Vagina (tissue), 2 donors: ENCODE measurements at regions not wholly inside any gene's neighbourhood (a gene's known extent, or its start where the extent isn't known, plus 50 kb on each side); places are given as distances from the start of the nearest gene placed in this dataset.

Experiments used
- DNase-seq, 2 donors: peaks; one replicate each; pipeline ENCODE4 v3.0.0-alpha.2; 2017; ENCODE audit errors: extremely low spot score in 2 of 2
- H3K27ac ChIP-seq: fragments of 200-600 bp; sonication (generic); one replicate; pipeline ENCODE4 v1.5.1; 2019
- H3K27me3 ChIP-seq: fragments of 200-600 bp; sonication (generic); one replicate; pipeline ENCODE4 v1.5.1; 2019
- H3K36me3 ChIP-seq, 2 donors: fragments of 200-600 bp; sonication (generic); one replicate each; pipeline ENCODE4 v1.5.1; 2017 to 2019
- H3K4me1 ChIP-seq: fragments of 200-600 bp; sonication (generic); one replicate; pipeline ENCODE4 v1.5.1; 2019
- H3K4me3 ChIP-seq, 2 donors: fragments of 200-600 bp; sonication (generic); 1 replicate in 1 of 2; 2 replicates in 1 of 2; pipeline ENCODE4 v1.5.1; 2016 to 2019
- H3K9me3 ChIP-seq: fragments of 200-600 bp; sonication (generic); one replicate; pipeline ENCODE4 v1.5.1; 2019
- CTCF ChIP-seq, 3 experiments: fragments of 450-650 bp in 2 of 3; fragments of 200-600 bp in 1 of 3; sonication (generic) in 1 of 3; IDR thresholded peaks; one replicate each; pipeline ENCODE4 v1.5.1; 2017 to 2019; ENCODE audit warnings: antibody characterized with exemption in 3 of 3, mild to moderate bottlenecking in 2 of 3, moderate library complexity in 2 of 3
- POLR2A ChIP-seq, 2 donors: fragments of 450-650 bp; IDR thresholded peaks; one replicate each; pipeline ENCODE4 v1.6.1; 2017; ENCODE audit warnings: antibody characterized with exemption in 2 of 2, mild to moderate bottlenecking in 2 of 2, moderate library complexity in 2 of 2
- POLR2AphosphoS5 ChIP-seq, 2 donors: sonication (generic); formaldehyde crosslinking; IDR thresholded peaks; one replicate each; pipeline ENCODE4 v1.9.0; 2017; ENCODE audit warnings: antibody characterized with exemption in 2 of 2, mild to moderate bottlenecking in 2 of 2, low read depth in 1 of 2; ENCODE audit not compliant: insufficient read depth in 1 of 2
- intact Hi-C: fragments of 100-400 bp; cut with DNase I; formaldehyde crosslinking; loops from one replicate; pipeline ENCODE4 v1.15.1; 2023

- H3K4me3 ChIP-seq, result no peak overlapping the region
- intact Hi-C loops, result no loop called here
- DNase-seq, result no peak
- no peak for TF ChIP-seq POLR2AphosphoS5 (IDR thresholded peaks at IDR 0.05; ENCODE audit: insufficient read depth in 1 of 2, low read depth in 1 of 2)
- TF ChIP-seq CTCF (IDR thresholded peaks at IDR 0.05), result no peak
- TF ChIP-seq POLR2A (IDR thresholded peaks at IDR 0.05), result no peak
- no peaks in the 10 kb centered on the region for H3K9me3 ChIP-seq
- H3K27ac ChIP-seq, result no peak overlapping the region
- no peaks in the 10 kb centered on the region for H3K27me3 ChIP-seq
- H3K36me3 ChIP-seq, result no peaks in the 10 kb centered on the region
- H3K4me1 ChIP-seq, result no peaks in the 10 kb centered on the region
Measured at GRCh38 chr9:75210215-75210614, 121.9 kb downstream of the OSTF1 start.

GRCh38 chr9:75213765-75214164 lies 125.5 kb downstream of the OSTF1 start:
- no peak overlapping the region for H3K27ac ChIP-seq
- no peaks in the 10 kb centered on the region for H3K36me3 ChIP-seq
- TF ChIP-seq POLR2A (IDR thresholded peaks at IDR 0.05) (no peak), CTCF (IDR thresholded peaks at IDR 0.05) (no peak), POLR2AphosphoS5 (IDR thresholded peaks at IDR 0.05; ENCODE audit: insufficient read depth in 1 of 2, low read depth in 1 of 2) (no peak)
- H3K27me3 ChIP-seq, result no peaks in the 10 kb centered on the region
- H3K4me1 ChIP-seq, result no peaks in the 10 kb centered on the region
- H3K9me3 ChIP-seq, result no peaks in the 10 kb centered on the region
- no peak for DNase-seq
- intact Hi-C loops, result no loop called here
- no peak overlapping the region for H3K4me3 ChIP-seq

GRCh38 chr9:75226403-75227139 lies 138.3 kb downstream of the OSTF1 start:
- Histone ChIP-seq H3K4me1 (peaks cover 11% of the 10 kb centered on the region), H3K36me3 (no peaks in the 10 kb centered on the region), H3K27me3 (no peaks in the 10 kb centered on the region), H3K9me3 (no peaks in the 10 kb centered on the region), H3K27ac (no peak overlapping the region), H3K4me3 (no peak overlapping the region)
- DNase-seq, result no peak
- intact Hi-C loops, result no loop called here
- TF ChIP-seq POLR2AphosphoS5 (IDR thresholded peaks at IDR 0.05; ENCODE audit: insufficient read depth in 1 of 2, low read depth in 1 of 2) (no peak), CTCF (IDR thresholded peaks at IDR 0.05) (no peak), POLR2A (IDR thresholded peaks at IDR 0.05) (no peak)

- no peak for TF ChIP-seq POLR2A (IDR thresholded peaks at IDR 0.05)
- TF ChIP-seq POLR2AphosphoS5 (IDR thresholded peaks at IDR 0.05; ENCODE audit: insufficient read depth in 1 of 2, low read depth in 1 of 2), result peak in 1 of 2 donors; percentile 10
- TF ChIP-seq CTCF (IDR thresholded peaks at IDR 0.05), result no peak
- Histone ChIP-seq H3K27me3 (no peaks in the 10 kb centered on the region), H3K36me3 (no peaks in the 10 kb centered on the region), H3K4me3 (no peak overlapping the region), H3K4me1 (peaks cover 11% of the 10 kb centered on the region), H3K27ac (no peak overlapping the region), H3K9me3 (no peaks in the 10 kb centered on the region)
- intact Hi-C loops, result no loop called here
- DNase-seq, result no peak
Measured at GRCh38 chr9:75228893-75229292, 140.6 kb downstream of the OSTF1 start.

GRCh38 chr9:75229605-75230332 lies 141.5 kb downstream of the OSTF1 start:
- no peak for DNase-seq
- TF ChIP-seq CTCF (IDR thresholded peaks at IDR 0.05), result no peak
- TF ChIP-seq POLR2A (IDR thresholded peaks at IDR 0.05), result no peak
- TF ChIP-seq POLR2AphosphoS5 (IDR thresholded peaks at IDR 0.05; ENCODE audit: insufficient read depth in 1 of 2, low read depth in 1 of 2), result peak in 1 of 2 donors; percentile 56
- peaks cover 11% of the 10 kb centered on the region for H3K4me1 ChIP-seq
- no peaks in the 10 kb centered on the region for H3K9me3 ChIP-seq
- intact Hi-C loops, result no loop called here
- no peak overlapping the region for H3K27ac ChIP-seq
- no peaks in the 10 kb centered on the region for H3K36me3 ChIP-seq
- no peak overlapping the region for H3K4me3 ChIP-seq
- H3K27me3 ChIP-seq, result no peaks in the 10 kb centered on the region
